GM18498 (cell line): ENCODE measurements at regions not wholly inside any gene's neighbourhood (a gene's known extent, or its start where the extent isn't known, plus 50 kb on each side); places are given as distances from the start of the nearest gene placed in this dataset.
A peak's percentile ranks its signal among the peaks of the same experiment; 100 is the strongest.

ENCODE experiments used
- ATAC-seq: cut with Tn5 transposase; IDR thresholded peaks from one replicate; pipeline ENCODE4 v1.9.1; 2021; ENCODE audit warnings: mild to moderate bottlenecking, moderate library complexity; ENCODE audit not compliant: unreplicated experiment

- no peak for ATAC-seq
Observed at GRCh38 chr1:9179463-9180110, 50.7 kb upstream of the GPR157 start.

DNA sequence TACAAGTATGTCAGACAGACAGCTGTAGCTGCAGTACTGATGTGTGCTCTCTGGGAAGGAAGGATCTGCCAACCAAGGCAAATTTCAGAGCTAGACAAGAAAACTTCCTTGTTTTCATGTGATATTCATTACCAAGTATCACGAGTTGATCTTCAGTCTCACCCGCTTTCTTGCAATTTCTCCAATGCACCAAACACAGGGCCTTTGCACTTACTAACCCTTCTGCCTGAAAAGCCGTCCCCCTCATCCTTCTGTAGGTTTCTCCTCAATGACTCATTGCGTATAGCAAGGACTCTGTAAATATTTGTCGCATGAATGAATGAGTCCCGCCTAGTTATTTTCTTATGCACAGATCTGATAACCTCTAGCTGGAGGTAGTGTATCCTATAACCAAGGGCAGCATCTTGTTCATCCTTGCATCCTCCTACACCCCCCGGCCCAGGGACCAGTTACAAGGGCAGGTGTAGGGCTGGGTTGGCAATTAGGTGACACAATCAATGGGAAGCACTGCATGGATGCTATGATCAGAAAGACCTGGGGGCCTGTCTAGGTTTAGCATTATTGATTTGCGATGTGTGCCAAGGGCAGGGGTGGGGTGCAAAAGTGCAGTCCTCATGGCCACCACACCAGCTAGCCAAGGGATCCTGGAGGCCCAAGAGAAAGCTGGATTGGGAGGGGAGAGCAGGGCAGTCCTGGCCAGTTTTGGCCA is 51.4 kb upstream of the GPR157 start:
- no peak for ATAC-seq

GRCh38 chr1:9181176-9181906 is 52.4 kb upstream of the GPR157 start:
- peak; percentile 40 for ATAC-seq

DNA sequence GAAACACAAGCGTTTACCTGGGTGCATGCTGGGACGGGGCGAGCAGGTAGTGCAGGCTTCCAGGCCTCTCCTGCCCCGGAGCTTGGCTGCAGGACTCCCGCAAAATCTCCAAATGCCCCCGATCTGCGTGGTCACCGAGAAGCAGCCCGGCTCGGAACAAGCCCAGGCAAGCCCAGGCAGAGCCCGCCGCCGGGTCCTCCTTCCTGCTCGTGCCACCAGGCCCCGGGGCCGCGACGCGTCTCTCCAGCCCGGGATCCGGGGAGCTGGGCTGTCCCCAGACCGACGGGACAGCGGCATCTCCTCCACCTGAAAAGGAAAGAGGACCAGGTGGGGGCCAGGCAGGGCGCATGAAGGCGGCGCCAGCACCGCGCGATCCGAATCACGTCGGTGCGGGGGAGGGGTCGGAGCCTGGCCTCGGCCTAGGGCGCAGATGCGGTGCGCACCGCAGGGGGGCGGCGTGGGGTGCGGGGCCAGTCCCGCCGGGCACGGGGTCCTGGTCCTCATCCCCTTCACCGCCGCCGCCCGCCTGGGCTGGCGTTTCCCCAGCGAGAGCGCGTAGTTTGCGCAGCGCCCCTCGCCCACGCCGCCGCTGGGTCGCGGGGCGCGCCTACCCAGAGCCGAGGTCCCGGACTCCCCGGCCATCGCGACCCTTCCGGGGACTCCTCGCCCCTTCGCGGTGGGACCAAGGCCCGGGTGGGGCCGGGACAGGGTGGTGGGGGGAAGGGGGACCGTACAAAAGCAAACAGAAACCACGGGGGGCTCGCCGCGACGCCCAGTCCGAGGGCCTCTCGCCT is 52.4 kb upstream of the H6PD start:
- ATAC-seq = peak; percentile 53

DNA sequence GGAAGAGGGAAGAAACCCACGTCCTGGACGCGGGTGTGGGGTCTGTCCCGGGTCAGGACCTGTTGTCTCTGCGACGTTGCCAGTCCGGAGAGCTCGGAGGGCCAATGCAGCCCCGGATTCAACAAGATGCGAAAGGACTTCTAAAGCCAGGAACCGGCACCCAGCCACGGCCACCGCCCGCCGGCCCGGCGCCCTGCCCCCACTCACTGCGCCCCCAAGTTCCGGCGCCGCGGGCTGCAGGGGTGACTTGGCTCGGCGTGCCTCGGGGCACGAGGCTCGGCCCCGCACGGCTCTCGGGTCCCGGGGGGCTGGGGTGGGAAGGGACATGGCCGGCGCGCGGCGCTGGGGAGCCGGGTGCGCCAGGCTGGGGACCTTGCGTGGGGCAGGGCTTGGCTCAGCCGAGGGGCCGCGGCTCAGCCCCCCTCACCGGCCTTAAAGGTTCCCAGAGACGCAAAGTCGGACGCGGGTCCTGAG is 51.8 kb upstream of the H6PD start:
- ATAC-seq = peak; percentile 21

- ATAC-seq = no peak
Observed at GRCh38 chr1:9183441-9183840, 51.1 kb upstream of the H6PD start.

- no peak for ATAC-seq
Observed at GRCh38 chr1:9183898-9184297, 50.7 kb upstream of the H6PD start.

DNA sequence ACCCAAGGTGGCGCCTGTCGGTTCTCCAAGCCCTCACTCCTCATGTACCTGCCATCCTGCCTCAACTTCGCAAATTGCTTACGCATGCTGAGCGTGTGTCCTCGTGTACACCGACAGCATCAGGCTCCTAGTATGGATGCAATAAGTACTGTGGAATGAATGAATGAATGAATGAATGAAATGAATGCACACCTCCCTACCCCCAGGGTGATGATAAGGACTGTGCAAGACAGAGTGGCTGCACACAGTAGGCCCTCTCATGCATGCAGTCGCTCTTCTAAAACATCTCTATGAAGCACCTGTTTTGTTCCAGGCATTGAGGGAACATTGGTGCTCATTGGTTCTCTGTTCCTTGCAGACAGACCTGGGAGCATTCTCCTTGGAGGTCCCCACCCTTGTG is 49.8 kb upstream of the H6PD start:
- ATAC-seq = no peak
